HG03045 (cell line): ENCODE measurements at regions not wholly inside any gene's neighbourhood (a gene's known extent, or its start where the extent isn't known, plus 50 kb on each side); places are given as distances from the start of the nearest gene placed in this dataset.

Experiments used
- ATAC-seq: cut with Tn5 transposase; IDR thresholded peaks from one replicate; pipeline ENCODE4 v1.9.1; 2021; ENCODE audit warnings: mild to moderate bottlenecking, moderate library complexity; ENCODE audit not compliant: unreplicated experiment

- no peak for ATAC-seq
Measured at GRCh38 chr10:117669122-117669521, 126.6 kb downstream of the EMX2 start.

- no peak for ATAC-seq
Measured at GRCh38 chr10:117670116-117670904, 127.8 kb downstream of the EMX2 start.

- ATAC-seq = no peak
Measured at GRCh38 chr10:117673230-117674010, 130.9 kb downstream of the EMX2 start.

GRCh38 chr10:117674201-117674600, 131.7 kb downstream of the EMX2 start:
- ATAC-seq = no peak

GRCh38 chr10:117674646-117675045, 132.1 kb downstream of the EMX2 start:
- ATAC-seq = no peak

GRCh38 chr10:117675514-117676055, 133.0 kb downstream of the EMX2 start:
- ATAC-seq = no peak

GRCh38 chr10:117677239-117677638, 134.7 kb downstream of the EMX2 start:
- no peak for ATAC-seq

- ATAC-seq = no peak
Measured at GRCh38 chr10:117677890-117678500, 135.4 kb downstream of the EMX2 start.

GRCh38 chr10:117680601-117681000, 138.1 kb downstream of the EMX2 start:
- ATAC-seq = no peak

- ATAC-seq = no peak
Measured at GRCh38 chr10:117681104-117681503, 138.6 kb downstream of the EMX2 start.

GRCh38 chr10:117684046-117684610, 141.6 kb downstream of the EMX2 start:
- no peak for ATAC-seq

GRCh38 chr10:117684672-117685211, 142.2 kb downstream of the EMX2 start:
- ATAC-seq = no peak

- ATAC-seq = no peak
Measured at GRCh38 chr10:117685431-117685830, 142.9 kb downstream of the EMX2 start.

- ATAC-seq = no peak
Measured at GRCh38 chr10:117686606-117687005, 144.1 kb downstream of the EMX2 start.

GRCh38 chr10:117688358-117688757, 145.8 kb downstream of the EMX2 start:
- no peak for ATAC-seq

- no peak for ATAC-seq
Measured at GRCh38 chr10:117689566-117689965, 147.0 kb downstream of the EMX2 start.

- no peak for ATAC-seq
Measured at GRCh38 chr10:117690359-117690758, 147.8 kb downstream of the EMX2 start.

- ATAC-seq = no peak
Measured at GRCh38 chr10:117694190-117694589, 151.6 kb downstream of the EMX2 start.

GRCh38 chr10:117697402-117697801, 154.9 kb downstream of the EMX2 start:
- no peak for ATAC-seq

- no peak for ATAC-seq
Measured at GRCh38 chr10:117698809-117699208, 156.3 kb downstream of the EMX2 start.
